HG02870 (cell line): ENCODE measurements at regions not wholly inside any gene's neighbourhood (a gene's known extent, or its start where the extent isn't known, plus 50 kb on each side); places are given as distances from the start of the nearest gene placed in this dataset.

ENCODE experiments used
- ATAC-seq: cut with Tn5 transposase; IDR thresholded peaks from one replicate; pipeline ENCODE4 v1.9.1; 2021; ENCODE audit warnings: mild to moderate bottlenecking, moderate library complexity; ENCODE audit not compliant: unreplicated experiment

- ATAC-seq: no peak
Measured at GRCh38 chr16:13545271-13545670, 374.7 kb upstream of the ERCC4 start.

DNA sequence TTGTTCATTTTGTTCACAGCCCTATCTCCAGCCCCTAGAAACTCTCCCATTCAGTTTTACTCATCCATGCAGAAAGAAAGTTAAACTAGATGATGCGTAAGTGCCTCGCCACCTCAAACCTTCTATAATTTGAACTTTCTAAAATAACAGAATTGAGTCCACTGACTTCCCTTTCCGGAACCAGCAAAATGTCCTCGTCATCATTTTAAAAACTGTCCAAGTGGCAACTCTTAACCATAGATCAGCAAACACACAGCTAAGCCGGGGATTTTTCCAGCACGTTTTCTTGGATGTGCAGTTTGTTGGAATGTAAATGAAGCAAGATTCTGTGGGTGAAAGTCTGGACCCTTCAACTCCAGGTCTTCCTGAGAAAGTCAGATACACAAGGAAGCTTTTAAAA, 369.7 kb upstream of the ERCC4 start:
- ATAC-seq: no peak

DNA sequence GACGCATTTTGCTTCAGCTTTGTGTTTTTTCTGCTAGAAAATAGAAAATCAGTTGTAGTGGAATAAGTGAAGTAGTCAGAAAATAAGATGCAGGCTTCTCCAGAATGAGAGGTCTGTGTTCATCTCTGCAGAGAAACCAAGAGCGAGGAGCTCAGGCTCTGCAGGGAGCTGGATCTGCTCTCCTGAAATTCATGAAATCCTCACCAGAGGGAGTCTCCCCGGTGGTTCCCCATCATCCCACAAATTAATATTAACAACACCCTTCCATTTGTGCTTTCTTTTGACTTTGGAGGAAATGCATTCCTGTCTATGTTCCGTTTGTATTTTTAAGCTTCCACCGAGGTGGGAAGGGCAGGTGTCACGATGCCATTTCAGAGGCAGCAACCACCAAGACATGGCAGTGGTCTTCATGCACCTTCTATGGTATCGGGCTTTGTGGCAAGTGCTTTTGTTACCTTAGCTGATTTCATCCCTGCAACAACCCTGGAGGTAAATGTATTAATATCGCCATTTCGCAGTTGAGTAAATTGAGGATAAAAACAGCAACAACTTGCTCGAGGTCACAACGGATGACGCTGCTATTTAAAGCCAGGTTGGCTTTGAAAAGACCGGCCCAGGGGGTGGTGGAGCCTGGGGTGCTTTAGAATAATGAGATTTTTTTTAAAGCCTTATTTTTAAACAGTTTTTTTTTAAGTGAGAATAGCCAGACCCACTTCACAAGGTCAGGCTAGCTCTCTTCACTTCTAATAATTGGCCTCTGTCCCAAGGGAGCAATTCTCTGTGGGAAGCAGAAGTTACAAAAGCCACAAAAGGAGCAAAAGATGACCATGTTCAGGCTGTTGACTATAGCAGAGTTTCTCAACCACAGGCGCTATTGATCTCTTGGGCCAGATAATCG, 367.6 kb upstream of the ERCC4 start:
- no peak for ATAC-seq

DNA sequence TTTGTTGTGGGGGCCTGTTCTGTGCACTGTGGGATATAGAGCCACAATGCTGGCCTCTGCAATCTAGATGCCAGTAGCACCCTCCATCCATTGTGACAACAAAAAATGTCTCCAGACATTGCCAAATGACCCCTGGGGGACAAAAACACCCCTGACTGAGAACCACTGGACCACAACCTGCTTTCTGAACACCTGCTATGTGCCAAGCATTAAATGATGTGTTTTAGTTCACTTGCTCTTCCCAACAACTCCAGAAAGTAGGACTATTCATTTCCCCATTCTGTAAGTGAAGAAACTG, 367.0 kb upstream of the ERCC4 start:
- no peak for ATAC-seq

- no peak for ATAC-seq
Measured at GRCh38 chr16:13553453-13553985, 366.4 kb upstream of the ERCC4 start.

DNA sequence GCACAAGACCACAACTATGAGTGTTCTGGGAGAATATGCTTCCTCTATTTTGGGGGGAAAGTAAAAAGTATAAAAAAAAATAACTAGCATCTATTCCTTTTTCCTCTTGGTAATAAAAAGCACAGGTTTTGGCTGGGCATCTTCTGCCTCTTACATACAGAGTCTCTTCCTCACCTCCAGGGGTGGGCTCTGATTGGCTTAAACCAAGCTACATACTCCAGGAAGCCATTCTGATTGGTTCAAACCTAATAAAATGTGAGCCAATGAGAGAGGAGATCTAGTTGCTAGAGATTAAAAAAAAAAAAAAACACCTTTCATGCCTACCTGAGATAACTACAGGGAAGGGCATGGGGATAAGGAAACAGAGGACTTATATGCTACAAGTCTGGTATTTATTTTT, 365.9 kb upstream of the ERCC4 start:
- no peak for ATAC-seq

GRCh38 chr16:13554643-13555042, 365.3 kb upstream of the ERCC4 start:
- no peak for ATAC-seq

GRCh38 chr16:13557418-13557817, 362.5 kb upstream of the ERCC4 start:
- ATAC-seq: no peak

- no peak for ATAC-seq
Measured at GRCh38 chr16:13558752-13559151, 361.2 kb upstream of the ERCC4 start.

DNA sequence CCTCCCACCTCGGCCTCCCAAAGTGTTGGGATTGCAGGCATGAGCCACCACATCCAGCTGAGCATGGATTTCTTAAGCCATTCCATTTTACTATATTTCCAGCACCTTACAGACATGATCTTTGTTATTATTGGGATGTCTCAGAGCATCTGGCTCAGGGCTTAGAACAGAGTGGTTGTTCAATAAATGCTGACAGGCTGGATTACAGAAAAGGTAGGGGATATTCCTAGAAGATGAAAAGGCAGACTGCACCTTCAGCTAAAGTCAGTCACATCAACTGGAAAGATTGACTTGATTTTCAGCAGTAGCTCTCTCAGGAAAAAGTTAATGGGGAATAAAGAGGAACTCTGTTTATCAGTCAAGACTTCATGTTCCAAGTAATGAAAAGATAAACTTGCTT, 360.3 kb upstream of the ERCC4 start:
- ATAC-seq: no peak

GRCh38 chr16:13560151-13560550, 359.8 kb upstream of the ERCC4 start:
- ATAC-seq: no peak

GRCh38 chr16:13561291-13562070, 358.5 kb upstream of the ERCC4 start:
- no peak for ATAC-seq

DNA sequence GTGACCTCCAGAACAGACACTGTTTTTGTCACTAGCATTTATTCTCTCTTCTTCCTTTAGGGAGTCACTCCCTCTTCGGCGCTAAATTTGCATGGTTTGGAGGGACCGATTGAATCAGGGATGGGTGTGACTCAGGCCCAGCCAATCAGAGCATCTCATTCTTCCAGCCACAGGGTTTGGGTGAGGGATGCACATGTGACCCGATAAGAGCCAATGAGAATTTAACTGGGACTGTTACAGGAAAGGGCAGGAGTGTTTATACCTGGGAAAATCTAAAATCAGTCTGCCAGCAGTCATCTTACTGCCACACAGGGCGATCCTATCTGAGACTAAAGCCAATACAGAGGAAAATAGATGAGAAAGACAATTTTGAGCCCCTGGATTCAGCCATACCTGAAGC, 351.2 kb upstream of the ERCC4 start:
- no peak for ATAC-seq

GRCh38 chr16:13569986-13570385, 350.0 kb upstream of the ERCC4 start:
- ATAC-seq: no peak

DNA sequence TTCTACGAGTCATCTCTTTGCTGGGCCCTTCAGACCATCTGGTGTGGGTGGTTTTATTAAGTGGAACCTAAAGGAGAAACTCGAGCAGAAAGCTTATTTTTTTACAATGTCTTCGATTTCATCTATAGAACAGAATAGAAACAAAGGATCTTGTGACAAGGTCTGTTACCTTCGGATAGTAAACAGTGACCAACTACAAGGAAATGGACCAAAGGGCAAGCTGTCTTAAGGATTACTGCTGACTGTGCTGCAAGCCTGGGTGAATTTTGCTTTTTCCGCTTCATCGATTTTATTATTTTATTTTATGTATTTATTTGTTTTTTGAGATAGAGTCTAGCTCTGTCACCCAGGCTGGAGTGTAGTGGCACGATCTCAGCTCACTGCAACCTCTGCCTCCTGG, 348.9 kb upstream of the ERCC4 start:
- ATAC-seq: no peak

- ATAC-seq: no peak
Measured at GRCh38 chr16:13573903-13574302, 346.1 kb upstream of the ERCC4 start.

DNA sequence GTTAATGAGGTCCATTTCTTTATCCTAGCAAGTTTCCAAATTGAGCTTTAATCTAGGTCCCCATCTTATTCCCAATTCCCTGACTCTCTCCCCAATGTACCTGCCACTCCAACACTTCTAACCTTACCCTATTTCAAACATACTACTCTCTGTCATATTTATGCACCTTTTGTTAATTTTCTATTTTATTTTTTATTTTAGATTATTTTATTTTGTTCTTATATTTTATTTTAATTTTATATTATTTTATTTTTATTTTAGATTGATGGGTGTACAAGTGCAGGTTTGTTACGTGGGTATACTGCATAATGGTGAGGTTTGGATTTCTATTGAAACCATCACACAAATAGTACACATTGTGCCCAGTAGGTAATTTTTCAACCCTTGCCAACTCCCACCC, 333.9 kb upstream of the ERCC4 start:
- ATAC-seq: no peak

DNA sequence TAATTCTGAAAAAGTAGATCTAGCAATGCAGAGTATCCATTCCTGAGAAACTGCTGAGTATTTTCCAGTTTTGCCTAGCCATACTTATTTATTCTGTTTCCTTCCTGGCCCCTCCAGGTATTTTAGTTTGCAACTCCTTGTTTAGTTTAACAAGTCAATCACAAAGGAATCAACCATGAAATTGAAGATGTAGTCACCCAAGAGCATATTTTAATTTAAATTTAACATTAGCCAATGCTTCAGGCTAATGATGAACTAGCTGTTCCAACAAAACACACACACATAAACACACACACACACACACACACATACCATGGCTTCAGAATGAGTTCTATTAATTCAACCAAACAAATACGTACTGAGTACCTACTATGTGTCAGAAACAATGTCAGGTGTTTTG, 332.8 kb upstream of the ERCC4 start:
- ATAC-seq: no peak

DNA sequence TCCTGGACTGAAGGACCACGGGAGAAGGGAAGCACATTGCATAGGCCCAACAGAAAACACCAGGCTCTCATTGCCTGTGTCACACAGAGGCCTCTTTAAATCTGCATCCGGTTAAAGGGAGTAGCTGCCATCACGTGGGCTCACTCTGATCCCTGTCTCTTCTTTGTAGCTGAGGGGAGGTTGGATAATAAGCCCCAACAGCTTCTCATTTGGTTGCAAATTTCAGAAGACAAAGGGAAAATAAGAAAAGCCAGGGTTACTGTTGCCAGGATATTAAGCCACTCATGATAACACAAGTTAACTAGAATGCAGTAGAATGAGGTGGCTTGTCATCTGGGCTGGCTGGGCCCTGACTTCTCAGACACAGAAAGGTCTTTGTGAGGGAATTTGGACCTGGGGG, 325.1 kb upstream of the ERCC4 start:
- no peak for ATAC-seq

DNA sequence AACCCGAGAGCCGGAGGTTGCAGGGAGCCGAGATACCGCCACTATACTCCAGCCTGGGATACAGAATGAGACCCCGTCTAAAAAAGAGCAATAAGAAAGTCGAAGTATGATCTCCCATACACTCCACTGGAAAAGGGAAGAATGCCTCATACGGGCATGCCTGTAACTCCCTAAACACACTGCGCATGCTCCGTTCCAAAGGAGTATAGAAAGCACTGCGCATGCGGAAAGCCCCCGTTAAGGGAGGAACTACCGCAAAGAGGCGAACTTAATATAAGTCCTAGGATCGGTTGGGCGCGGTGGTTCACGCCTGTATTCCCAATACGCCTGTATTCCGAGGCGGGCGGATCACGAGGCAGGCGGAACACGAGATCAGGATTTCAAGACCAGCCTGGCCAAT, 313.1 kb upstream of the ERCC4 start:
- ATAC-seq: no peak

GRCh38 chr16:13607289-13607688, 312.7 kb upstream of the ERCC4 start:
- no peak for ATAC-seq

- no peak for ATAC-seq
Measured at GRCh38 chr16:13611596-13611995, 308.4 kb upstream of the ERCC4 start.
